ENCODE measurements at regions not wholly inside any gene's neighbourhood (a gene's known extent, or its start where the extent isn't known, plus 50 kb on each side); places are given as distances from the start of the nearest gene placed in this dataset.
"Not testable (repeated sequence)": the region's sequence is repeated elsewhere in the genome, so short reads cannot be mapped to it uniquely, and the experiment has no call there.

DNA sequence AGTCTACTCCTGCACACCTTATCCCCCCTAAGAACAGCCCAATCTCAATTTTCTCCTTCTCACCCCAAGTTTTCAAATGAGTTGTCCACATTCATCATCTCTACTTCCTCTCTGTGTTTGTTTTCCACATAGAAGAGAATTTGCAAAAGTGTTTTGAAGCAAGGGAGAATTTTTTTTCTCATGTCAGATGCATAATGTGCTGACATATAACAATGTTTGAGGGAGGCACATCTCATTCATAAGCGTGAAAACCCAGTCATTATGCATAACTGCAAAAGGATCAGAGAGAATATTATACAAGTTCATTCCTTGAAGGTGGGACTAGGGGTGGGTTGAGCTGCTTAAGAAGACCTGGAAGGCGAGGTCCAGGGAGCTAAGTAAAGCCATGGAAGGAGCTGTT, 80.8 kb upstream of the SLC1A4 start:
- no peak for DNase-seq (ENCODE audit: low read depth in 2 of 3, low spot score in 2 of 3)

DNA sequence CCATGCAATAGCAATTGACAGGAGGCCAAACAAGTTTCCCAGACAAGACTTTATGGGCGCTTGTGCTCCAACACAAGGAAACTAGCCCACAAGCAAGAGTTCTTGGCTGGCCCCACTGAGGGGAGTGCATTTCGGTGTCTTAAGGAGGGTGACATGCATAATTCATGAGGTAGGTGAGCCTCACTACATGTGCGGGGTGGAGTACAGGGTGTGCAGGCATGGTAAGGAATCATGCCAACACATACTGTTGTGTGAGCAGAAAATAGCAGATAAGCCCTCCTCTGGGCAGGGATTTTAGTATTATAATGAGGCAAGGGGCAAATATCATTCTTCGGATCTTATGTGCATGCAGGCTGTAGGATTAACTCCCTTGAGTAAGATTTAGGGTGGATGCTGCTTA, 78.7 kb upstream of the SLC1A4 start:
- no peak for DNase-seq (ENCODE audit: low read depth in 2 of 3, low spot score in 2 of 3)

DNA sequence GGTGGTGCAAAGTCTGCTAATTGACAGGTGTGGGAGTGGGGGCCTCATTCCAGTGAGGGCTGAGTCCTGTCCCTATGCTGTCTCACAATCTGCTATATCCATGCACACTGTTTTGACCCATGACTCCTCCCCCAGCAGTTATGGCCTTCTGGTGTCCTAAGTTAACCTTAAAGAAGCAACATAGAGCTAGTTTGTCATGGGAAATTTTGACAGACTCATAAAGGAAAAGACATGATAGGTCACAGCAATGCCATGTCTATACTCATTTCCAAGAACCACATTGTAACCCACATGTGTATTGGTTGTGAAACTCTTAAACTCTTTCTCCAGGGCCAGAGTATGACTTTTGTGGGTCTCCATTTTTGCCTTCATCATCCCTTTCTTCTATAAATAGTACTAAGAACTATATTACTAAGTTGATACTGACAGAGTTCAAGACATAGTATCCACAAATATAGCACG, 78.2 kb upstream of the SLC1A4 start:
- no peak for DNase-seq (ENCODE audit: low read depth in 2 of 3, low spot score in 2 of 3)

DNA sequence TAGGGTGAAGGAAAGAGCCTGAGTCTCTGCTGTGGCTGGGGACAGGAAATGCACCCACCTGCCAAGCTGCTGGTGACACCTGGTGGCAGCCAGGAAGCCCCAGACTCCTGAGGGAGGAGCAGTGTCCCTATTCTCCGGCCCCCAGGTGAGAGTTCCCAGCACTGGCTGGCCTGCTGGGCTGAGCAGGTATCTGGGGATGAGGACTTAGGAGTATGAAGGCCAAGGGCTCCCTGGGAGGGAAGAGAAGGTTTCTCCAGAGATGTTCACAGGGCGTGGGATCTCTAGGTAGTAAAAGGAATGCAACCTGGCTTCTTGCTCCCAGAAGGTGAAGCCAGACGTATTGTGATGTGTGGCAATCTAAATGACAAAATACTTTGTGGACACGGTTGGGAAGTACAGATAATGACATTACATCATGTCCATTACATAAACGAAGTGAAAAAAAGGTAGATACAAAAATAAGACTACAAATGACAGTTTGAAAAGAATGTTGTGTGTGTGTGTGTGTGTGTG, 75.8 kb upstream of the SLC1A4 start:
- no peak for DNase-seq (ENCODE audit: low read depth in 2 of 3, low spot score in 2 of 3)

DNA sequence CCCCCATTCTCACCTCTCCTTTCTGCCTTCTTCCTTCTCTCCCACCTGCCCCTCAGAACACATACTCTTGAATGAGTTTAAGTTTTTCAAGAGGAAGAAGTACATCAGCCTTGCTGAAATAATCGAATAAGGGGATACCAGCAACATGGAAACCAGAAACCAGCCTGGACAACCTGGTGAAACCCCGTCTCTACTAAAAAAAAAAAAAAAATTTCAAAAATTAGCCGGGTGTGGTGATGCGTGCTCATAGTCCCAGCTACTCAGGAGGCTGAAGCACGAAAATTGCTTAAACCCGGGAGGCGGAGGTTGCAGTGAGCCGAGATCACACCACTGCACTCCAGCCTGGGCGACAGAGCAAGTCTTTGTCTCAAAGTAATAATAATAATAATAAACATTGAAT, 75.0 kb upstream of the SLC1A4 start:
- DNase-seq (ENCODE audit: low read depth in 2 of 3, low spot score in 2 of 3), result no peak

DNA sequence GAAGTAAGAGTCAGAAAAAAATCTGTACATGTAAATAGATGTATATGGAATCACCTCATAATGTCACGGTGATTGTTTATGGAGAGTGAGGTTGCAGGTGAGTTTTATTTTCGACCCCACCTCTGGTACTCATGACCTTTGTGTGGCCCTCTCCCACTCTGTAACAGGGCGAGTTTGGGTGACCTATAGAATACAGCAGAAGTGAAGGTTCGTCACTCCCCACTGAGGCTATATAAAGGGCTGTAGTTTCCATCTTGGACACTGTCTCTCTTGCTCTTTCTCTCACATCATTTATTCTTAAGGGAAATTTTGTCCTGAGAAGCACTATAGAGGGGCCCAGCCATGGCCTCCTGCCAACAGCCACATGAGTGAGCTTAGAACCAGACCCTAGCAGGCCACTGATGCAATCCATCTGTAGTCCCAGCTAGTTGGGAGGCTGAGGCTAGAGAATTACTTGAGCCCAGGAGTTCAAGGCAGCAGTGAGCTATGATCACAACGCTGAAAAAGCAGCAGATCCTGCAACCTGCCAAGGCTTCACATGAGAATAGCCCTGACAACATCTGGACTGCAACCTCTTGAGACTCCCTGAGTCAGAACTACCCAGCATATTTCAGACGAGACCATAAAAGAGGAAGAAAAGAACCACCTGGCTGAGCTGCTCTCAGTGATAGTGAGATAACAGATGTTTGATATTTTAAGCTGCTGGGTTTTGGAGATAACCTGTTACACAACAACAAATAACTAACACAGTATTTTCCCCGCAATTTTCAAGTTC, 74.3 kb upstream of the SLC1A4 start:
- peak in 2 of 3 donors; percentile 83 to 94 for DNase-seq (ENCODE audit: low read depth in 2 of 3, low spot score in 2 of 3)

DNA sequence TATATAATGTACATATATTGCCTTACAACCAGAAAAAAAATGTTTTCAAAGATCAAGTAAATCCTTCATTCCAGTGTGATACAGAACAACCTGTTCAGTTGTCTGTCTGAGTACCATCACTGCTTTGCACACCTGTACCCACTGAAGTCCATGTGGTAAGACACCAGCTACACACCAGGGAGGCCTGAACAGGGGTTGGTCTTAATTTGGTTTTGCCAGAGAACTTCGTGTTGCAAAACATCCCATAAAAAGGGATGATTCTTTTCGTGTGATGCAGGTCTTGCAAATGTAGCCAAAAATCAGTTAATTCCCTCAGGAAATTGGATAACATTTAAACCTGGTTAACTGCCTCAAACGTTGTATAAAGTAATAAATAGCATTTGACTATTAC, 73.7 kb upstream of the SLC1A4 start:
- DNase-seq (ENCODE audit: low read depth in 2 of 3, low spot score in 2 of 3), result no peak

DNA sequence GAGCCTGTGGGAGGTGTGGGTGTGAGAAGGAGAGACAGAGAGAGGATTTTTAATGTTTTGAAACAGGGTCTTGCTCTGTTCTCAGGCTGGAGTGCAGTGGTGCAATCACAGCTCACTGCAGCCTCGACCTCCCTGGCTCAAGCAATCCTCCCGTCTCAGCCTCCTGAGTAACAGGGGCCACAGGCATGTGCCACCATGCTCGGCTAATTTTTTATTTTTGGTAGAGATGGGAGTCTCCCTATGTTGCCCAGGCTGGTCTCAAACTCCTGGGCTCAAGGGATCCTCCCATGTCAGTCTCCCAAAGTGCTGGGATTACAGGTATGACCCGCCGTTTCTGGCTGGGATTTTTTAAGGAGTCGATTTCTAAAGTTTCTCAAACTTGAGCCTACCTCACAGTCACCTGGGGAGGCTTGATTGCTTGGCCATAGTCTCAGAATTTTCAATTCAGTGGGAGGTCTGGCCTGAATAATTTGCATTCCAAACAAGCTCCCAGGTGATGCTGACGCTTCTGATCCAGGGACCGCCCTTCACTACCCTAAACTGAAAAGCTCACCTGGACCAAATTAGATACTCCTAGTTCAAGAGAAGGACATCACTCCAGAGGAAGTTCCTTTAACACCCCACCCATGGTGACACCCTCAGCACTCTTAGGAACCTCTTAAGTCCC, 70.8 kb upstream of the SLC1A4 start:
- DNase-seq (ENCODE audit: low read depth in 2 of 3, low spot score in 2 of 3), result no peak

DNA sequence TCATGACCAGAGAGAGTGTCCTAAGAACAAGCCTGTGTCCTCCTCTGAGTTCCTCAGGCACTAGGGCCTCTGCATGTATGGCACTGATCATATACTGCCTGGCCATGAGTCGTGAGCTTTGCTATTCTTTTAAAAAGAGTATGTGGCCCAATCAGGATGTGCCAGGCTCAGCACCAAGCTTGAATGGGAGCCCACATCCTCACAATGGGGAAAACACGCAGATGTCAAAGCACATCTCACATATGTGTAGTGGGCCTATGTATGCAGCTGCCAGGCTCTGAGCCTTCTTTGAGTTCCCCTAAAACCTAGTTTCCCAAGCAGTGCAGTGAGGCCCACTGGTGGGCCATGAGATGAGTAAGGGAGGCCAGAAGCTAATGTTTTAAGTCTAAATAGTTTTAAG, 69.9 kb upstream of the SLC1A4 start:
- no peak for DNase-seq (ENCODE audit: low read depth in 2 of 3, low spot score in 2 of 3)

DNA sequence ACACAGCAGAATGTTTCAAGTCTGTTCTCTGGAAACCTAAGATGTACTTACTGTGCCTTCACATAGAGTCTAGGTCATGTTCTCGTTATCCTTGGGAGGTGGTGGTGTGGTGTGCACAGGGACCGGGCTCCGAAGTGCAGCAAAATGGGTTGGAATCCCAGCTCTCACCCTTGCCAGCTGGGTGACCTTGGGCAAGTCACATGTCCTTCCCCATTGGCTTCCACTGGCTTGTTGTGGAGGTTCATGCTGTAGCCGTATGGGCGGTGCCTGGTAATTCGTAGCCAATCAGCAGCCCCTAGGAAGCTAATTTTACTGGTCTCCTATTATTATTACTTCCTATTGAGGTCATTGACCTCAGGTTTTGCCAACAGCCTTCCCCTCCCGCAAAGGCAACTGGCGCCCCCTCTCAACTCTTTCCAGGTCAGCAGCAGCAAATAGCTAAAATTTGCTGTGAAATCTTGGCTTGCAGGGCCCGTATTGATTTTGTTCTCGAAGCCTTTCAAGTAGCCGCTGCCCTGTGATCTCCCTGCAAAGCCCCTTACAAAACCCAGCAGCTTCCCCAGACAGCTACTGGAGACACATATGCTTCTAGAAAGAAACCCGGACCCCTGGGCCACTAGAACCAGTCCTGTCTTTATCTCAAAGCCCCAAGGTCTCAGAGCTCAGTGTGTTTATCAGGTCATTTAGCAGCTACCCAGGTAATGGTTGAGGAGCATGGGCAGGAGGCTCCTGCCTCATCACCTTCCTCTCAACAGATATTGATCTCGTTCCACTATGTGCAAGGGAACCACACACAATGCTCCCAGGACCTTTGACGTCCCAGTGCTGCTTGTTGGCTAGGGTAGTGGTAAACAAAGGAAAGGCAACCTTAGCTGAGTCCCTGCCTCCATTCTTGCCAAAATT, 66.5 kb upstream of the SLC1A4 start:
- no peak for DNase-seq (ENCODE audit: low read depth in 2 of 3, low spot score in 2 of 3)

DNA sequence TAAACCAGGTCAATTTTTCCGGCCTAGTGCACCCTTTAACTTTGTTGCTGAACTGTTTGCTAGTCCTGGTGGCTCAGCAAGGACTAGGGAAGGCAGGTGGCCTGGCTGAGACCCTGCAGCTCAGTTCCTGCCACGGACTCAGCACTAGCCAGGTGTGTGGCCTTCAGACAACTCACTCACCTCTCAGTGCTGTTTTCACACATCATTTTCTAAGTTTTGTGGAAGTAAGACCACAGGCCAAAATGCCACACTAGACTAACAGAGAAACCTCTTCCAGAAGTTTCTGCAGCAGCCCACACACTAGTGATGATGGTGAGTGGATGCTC, 65.9 kb upstream of the SLC1A4 start:
- no peak for DNase-seq (ENCODE audit: low read depth in 2 of 3, low spot score in 2 of 3)

DNA sequence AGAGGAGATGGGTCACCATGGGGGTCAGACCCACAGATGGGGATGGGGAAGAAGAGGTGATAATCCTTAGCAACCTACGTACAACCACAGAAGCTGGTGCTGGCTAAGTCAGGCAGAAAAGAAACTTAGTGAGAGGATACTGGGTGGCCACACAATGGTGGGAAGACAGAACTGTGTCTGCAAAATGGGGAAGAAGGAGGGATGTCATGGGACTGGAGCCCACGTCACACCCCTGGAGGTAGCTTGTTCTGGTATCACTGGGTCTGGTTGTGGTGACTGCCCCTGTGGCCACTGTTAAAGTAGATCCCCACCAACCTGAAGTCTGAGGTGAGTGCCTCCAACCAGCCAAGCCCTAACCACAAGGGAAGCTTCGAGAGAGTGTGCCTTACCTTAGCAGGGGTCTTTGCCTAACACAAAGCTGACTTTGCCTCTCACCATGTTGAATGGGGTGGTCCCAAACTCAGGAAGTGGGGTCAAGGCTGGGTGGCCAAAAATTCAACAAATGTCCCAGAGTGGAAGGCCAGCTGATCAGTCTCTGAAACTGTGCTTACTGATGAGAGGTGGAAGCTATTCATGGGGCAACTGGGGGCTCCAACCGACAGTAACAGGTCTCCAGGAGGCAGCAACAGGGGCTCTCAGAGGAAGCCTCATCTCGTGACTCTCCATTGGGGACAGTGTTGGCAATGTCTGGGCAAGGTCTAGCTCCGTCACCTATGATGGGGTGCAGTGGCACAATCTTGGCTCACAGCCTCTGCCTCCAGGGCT, 64.8 kb upstream of the SLC1A4 start:
- DNase-seq (ENCODE audit: low read depth in 2 of 3, low spot score in 2 of 3), result no peak

DNA sequence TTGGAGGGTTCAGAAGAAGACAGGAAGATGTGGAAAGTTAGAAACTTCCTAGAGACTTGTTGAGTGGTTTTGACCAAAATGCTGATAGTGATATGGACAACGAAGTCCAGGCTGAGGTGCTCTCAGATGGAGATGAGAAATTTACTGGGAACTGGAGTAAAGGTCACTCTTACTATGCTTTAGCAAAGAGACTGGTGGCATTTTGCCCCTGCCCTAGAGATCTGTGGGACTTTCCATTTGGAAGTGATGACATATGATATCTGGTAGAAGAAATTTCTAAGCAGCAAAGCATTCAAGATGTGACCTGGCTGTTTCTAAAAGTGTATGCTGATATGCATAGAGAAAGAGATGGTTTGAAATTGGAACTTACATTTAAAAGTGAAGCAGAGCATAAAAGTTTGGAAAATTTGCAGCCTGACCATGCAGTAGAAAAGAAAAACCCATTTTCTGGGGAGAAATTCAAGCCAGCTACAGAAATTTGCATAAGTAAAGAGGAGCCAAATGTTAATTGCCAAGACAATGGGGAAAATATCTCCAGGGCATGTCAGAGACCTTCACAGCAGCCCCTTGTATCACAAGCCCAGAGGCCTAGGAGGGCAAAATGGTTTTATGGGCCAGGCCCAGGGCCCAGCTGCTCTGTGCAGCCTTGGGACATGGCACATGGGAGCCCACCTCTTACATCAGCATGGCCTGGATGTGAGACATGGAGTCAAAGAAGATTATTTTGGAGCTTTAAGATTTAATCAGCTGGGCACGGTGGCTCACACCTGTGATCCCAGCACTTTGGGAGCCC, 63.1 kb upstream of the SLC1A4 start:
- not testable (repeated sequence) for DNase-seq (ENCODE audit: low read depth in 2 of 3, low spot score in 2 of 3)

DNA sequence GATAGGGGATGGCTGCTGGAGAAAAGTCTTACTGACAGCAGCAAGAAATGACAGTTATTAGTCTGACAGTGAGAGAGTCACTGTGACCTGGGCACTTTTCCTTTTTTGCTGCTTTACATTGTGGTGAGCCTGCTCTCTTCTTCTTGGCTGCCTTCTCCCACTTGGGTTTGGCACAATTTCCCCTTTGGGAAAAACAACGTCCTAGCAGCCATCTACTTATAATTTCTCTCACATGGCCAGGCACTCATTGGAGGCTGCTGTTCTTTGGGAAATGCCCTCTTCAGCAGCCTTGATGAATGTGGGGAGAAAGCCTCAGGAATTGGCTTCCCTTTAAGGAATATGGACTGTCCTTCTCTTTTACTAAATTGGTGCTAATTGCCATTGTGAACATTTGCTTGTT, 60.4 kb upstream of the SLC1A4 start:
- no peak for DNase-seq (ENCODE audit: low read depth in 2 of 3, low spot score in 2 of 3)

DNA sequence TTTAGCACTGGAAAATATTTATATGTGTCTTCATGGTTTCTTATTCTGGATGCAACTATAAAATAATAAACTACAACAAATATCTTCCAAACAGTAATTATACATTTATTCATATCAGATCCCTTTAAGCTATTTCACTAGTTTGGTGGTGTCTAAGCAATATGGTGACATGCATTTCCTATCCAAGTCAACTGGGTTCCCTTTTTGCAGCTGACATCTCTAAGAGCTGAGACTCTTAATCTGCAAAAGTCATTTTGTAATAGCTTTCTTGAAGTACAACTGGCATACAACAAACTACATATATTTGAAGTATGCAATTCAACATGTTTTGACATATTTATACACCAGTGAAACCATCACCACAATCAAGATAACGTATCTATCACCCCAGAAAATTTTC, 59.9 kb upstream of the SLC1A4 start:
- peak in 1 of 3 donors; percentile 49 for DNase-seq (ENCODE audit: low read depth in 2 of 3, low spot score in 2 of 3)

DNA sequence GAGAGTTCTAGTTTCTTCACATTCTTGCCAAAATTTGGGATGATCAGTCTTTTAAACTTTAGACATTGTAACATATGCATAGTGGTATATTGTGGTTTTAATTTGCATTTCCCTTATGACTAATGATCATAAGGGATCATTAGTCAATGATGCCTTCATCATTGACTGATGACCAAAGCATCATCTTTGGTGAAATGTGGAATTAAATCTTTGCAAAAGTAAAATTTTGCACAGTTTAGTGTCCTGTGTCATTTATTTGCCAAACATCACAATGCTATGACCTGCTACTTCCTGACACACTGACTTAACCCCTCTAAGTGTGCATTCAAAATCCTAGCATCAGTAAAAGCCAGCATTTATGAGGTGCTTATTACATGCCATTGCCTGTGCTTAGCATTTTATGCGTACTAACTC, 58.9 kb upstream of the SLC1A4 start:
- no peak for DNase-seq (ENCODE audit: low read depth in 2 of 3, low spot score in 2 of 3)

DNA sequence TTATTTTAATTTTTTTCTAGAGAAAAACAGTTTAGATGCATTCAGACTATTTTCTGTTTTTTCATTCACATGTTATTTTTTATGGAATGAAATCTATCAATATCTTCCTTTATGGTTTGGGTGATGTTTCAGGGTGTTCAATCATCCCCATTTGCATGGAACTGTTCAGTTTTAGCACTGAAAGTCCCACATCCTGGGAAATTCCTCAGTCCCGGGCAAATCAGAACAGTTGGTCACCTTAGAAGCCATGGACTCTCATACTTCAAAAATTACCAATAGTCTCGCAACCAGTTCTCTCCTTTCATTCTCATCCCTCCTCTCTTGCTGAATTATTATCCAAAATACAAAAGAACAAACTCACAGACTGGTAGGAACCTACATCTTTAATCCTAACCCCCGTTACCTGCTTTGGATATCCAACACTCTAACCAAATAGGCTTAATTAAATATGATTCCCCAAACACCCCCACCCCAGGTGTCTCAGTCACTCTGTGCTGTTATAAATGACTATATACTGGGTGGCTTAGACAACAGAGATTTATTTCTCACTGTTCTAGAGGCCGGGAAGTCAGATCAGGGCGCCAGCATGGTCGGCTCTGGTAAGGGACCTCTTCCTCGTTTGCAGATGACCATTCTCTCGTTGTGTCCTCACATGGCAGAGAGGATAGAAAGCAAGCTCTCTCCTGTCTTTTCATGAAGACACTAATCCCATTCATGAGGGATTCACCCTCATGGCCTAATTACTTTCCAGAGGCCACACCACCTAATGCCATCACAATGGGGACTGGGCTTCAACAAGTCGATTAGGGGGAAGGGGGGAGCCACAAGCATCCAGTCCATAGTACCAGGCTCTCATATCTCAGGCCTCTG, 57.7 kb upstream of the SLC1A4 start:
- DNase-seq (ENCODE audit: low read depth in 2 of 3, low spot score in 2 of 3), result no peak

DNA sequence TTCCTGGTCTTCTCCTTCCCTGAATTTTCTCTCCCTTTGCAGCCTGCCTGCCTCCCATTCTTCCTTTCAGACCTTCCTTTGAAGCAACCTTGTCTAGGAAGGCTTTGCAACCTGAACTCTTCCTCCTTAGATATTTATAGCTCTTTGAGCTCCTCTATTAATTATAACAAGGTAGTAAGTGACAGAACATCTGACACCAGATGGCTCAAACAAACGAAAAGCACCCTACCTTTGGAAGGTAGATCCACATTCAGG, 57.2 kb upstream of the SLC1A4 start:
- no peak for DNase-seq (ENCODE audit: low read depth in 2 of 3, low spot score in 2 of 3)
